ENCODE measurements at regions not wholly inside any gene's neighbourhood (a gene's known extent, or its start where the extent isn't known, plus 50 kb on each side); places are given as distances from the start of the nearest gene placed in this dataset.

DNA sequence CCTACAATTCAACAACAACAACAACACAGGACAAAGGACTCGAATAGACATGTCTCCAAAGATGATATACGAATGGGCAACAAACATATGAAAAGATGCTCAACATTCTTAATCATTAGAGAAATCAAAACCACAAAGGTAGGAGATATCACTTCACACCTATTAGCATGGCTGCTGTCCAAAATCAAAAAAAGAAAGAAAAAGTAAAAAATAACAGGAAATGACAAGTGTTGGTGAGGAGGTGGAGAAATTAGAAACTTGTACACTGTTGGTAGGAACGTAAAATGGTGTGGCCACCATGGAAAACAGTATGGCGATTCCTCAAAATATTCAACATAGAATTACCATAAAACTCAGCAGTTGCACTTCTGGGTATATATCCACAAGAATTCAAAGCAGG is 312.3 kb upstream of the STT3B start:
- TF ChIP-seq POLR2A (IDR thresholded peaks at IDR 0.05): no peak
- TF ChIP-seq, protein P1, sequence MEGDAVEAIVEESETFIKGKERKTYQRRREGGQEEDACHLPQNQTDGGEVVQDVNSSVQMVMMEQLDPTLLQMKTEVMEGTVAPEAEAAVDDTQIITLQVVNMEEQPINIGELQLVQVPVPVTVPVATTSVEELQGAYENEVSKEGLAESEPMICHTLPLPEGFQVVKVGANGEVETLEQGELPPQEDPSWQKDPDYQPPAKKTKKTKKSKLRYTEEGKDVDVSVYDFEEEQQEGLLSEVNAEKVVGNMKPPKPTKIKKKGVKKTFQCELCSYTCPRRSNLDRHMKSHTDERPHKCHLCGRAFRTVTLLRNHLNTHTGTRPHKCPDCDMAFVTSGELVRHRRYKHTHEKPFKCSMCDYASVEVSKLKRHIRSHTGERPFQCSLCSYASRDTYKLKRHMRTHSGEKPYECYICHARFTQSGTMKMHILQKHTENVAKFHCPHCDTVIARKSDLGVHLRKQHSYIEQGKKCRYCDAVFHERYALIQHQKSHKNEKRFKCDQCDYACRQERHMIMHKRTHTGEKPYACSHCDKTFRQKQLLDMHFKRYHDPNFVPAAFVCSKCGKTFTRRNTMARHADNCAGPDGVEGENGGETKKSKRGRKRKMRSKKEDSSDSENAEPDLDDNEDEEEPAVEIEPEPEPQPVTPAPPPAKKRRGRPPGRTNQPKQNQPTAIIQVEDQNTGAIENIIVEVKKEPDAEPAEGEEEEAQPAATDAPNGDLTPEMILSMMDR (IDR thresholded peaks at IDR 0.05): no peak

Measured in esophagus squamous epithelium (tissue), 4 donors.